SU-DHL-6 (cell line): ENCODE measurements at regions not wholly inside any gene's neighbourhood (a gene's known extent, or its start where the extent isn't known, plus 50 kb on each side); places are given as distances from the start of the nearest gene placed in this dataset.

Experiments used
- H2AFZ ChIP-seq: fragments of 200-600 bp; sonication (generic); 2 replicates; pipeline ENCODE4 v1.6.1; 2014; ENCODE audit warnings: low read depth, mild to moderate bottlenecking, moderate library complexity, mixed read lengths, antibody characterized with exemption, low read length; ENCODE audit not compliant: severe bottlenecking
- H3F3A ChIP-seq: fragments of 200-600 bp; shearing (Covaris generic); 2 replicates; pipeline ENCODE4 v1.6.0; 2016; ENCODE audit warnings: antibody characterized with exemption, mild to moderate bottlenecking; ENCODE audit not compliant: insufficient read depth
- H3K27ac ChIP-seq: fragments of 200-600 bp; sonication (generic); 2 replicates; pipeline ENCODE4 v1.5.1; 2016; ENCODE audit warnings: low read depth, mild to moderate bottlenecking, low read length, moderate library complexity, mixed read lengths
- H3K27me3 ChIP-seq: fragments of 200-600 bp; sonication (generic), shearing (Covaris generic); 2 replicates; pipeline ENCODE4 v1.6.0; 2014; ENCODE audit warnings: mild to moderate bottlenecking, low read length
- H3K36me3 ChIP-seq: fragments of 200-600 bp; sonication (generic); 2 replicates; pipeline ENCODE4 v1.6.1; 2014; ENCODE audit warnings: mild to moderate bottlenecking, low read length, mixed read lengths
- H3K4me2 ChIP-seq: fragments of 300-600, 200-600 bp; shearing (Covaris generic), sonication (generic); 2 replicates; pipeline ENCODE4 v1.6.0; 2014; ENCODE audit warnings: low read length, low read depth, mild to moderate bottlenecking; ENCODE audit not compliant: poor library complexity, severe bottlenecking
- H3K4me3 ChIP-seq: fragments of 200-600 bp; sonication (generic); 2 replicates; pipeline ENCODE4 v1.5.1; 2014; ENCODE audit warnings: antibody characterized with exemption, low read length, mild to moderate bottlenecking, mixed read lengths; ENCODE audit not compliant: insufficient read depth, poor library complexity, severe bottlenecking
- H3K79me2 ChIP-seq: fragments of 200-600 bp; sonication (generic); 2 replicates; pipeline ENCODE4 v1.6.1; 2014; ENCODE audit warnings: mild to moderate bottlenecking, low read length, moderate library complexity; ENCODE audit not compliant: insufficient read depth
- H3K9ac ChIP-seq: fragments of 200-600 bp; sonication (generic); 2 replicates; pipeline ENCODE4 v1.7.0; 2014; ENCODE audit warnings: mild to moderate bottlenecking, low read length
- H3K9me2 ChIP-seq: fragments of 200-600 bp; sonication (generic); replicated peaks from 2 replicates; pipeline ENCODE4 v1.6.1; 2014; ENCODE audit warnings: low read length; ENCODE audit not compliant: insufficient read depth
- H3K9me3 ChIP-seq: fragments of 200-600 bp; sonication (generic); 2 replicates; pipeline ENCODE4 v1.6.1; 2014; ENCODE audit warnings: low read length, mixed read lengths; ENCODE audit not compliant: insufficient read depth
- H4K20me1 ChIP-seq: fragments of 200-600 bp; sonication (generic); 2 replicates; pipeline ENCODE4 v1.6.1; 2014; ENCODE audit warnings: low read depth, mild to moderate bottlenecking, antibody characterized with exemption, low read length, moderate library complexity, mixed read lengths
- CTCF ChIP-seq: fragments of 200-600 bp; sonication (generic); IDR thresholded peaks from one replicate; pipeline ENCODE4 v1.5.1; 2017; ENCODE audit warnings: antibody characterized with exemption, mild to moderate bottlenecking, low read length, moderate library complexity; ENCODE audit not compliant: insufficient read depth, poor library complexity, severe bottlenecking
- EZH2phosphoT487 ChIP-seq: fragments of 200-600 bp; sonication (generic), shearing (Covaris generic); conservative IDR thresholded peaks from 2 replicates; pipeline ENCODE4 v1.6.1; 2018; ENCODE audit warnings: mild to moderate bottlenecking, antibody characterized with exemption, low read length, moderate library complexity, mixed read lengths

GRCh38 chr5:38154615-38155204 is 103.6 kb upstream of the EGFLAM start:
- Histone ChIP-seq H3K9me2 (no peaks in the 10 kb centered on the region), H3K9me3 (no peaks in the 10 kb centered on the region), H4K20me1 (no peaks in the 10 kb centered on the region), H3K27ac (no peak overlapping the region), H2AFZ (no peak overlapping the region), H3K9ac (no peak overlapping the region), H3F3A (no peaks in the 10 kb centered on the region), H3K4me2 (no peak overlapping the region), H3K36me3 (no peaks in the 10 kb centered on the region), H3K4me3 (no peak overlapping the region), H3K27me3 (no peaks in the 10 kb centered on the region), H3K79me2 (no peaks in the 10 kb centered on the region)
- TF ChIP-seq CTCF (no peak), EZH2phosphoT487 (no peak)

- Histone ChIP-seq H3K9ac (no peak overlapping the region), H3K9me3 (no peaks in the 10 kb centered on the region)
Measured at GRCh38 chr5:38151878-38152277, 106.5 kb upstream of the EGFLAM start.

DNA sequence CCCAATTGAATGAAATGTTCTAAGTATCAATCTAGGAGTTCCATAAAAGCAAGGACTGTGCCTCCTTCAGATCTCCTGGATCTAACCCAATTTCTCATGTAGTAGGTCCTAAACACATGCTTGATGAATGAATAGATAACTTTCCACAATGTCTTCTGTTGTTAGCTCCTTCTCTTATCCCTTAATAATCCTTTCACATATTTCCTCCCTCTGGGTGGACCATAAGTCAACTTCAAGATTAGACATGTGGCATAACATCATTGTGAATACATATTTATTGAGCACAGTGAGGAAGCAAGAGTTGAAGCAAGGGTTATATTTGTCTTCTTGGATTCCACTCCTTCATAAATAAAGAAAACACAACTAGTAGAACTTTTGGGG is 108.6 kb upstream of the EGFLAM start:
- Histone ChIP-seq H3K36me3 (no peaks in the 10 kb centered on the region), H3K27ac (no peak overlapping the region), H3K4me2 (no peak overlapping the region), H4K20me1 (no peaks in the 10 kb centered on the region), H3K9me3 (no peaks in the 10 kb centered on the region), H2AFZ (no peak overlapping the region), H3K9ac (no peak overlapping the region), H3K9me2 (no peaks in the 10 kb centered on the region), H3K27me3 (no peaks in the 10 kb centered on the region), H3F3A (no peaks in the 10 kb centered on the region), H3K79me2 (no peaks in the 10 kb centered on the region), H3K4me3 (no peak overlapping the region)
- no peak for TF ChIP-seq CTCF
- TF ChIP-seq EZH2phosphoT487 = no peak

More at GRCh38 chr5:38151878-38152277, 106.5 kb upstream of the EGFLAM start:
- Histone ChIP-seq H3K36me3 (no peaks in the 10 kb centered on the region), H3F3A (no peaks in the 10 kb centered on the region), H3K9me2 (no peaks in the 10 kb centered on the region), H4K20me1 (no peaks in the 10 kb centered on the region), H3K27me3 (no peaks in the 10 kb centered on the region), H3K27ac (no peak overlapping the region), H2AFZ (no peak overlapping the region), H3K4me2 (no peak overlapping the region), H3K4me3 (no peak overlapping the region), H3K79me2 (no peaks in the 10 kb centered on the region)
- TF ChIP-seq CTCF (no peak), EZH2phosphoT487 (no peak)
